NT2/D1 (cell line): ENCODE measurements at regions not wholly inside any gene's neighbourhood (a gene's known extent, or its start where the extent isn't known, plus 50 kb on each side); places are given as distances from the start of the nearest gene placed in this dataset.

Experiments used
- SUZ12 ChIP-seq: IDR thresholded peaks from 2 replicates; pipeline ENCODE4 v1.6.1; 2011; ENCODE audit not compliant: insufficient read length, insufficient read depth; ENCODE audit errors: extremely low read depth
- YY1 ChIP-seq: IDR thresholded peaks from 2 replicates; pipeline ENCODE4 v1.6.1; 2011; ENCODE audit not compliant: insufficient read length, insufficient read depth
- ZNF274 ChIP-seq: IDR thresholded peaks from 2 replicates; pipeline ENCODE4 v1.6.1; 2011; ENCODE audit warnings: mild to moderate bottlenecking, low read depth, low read length

DNA sequence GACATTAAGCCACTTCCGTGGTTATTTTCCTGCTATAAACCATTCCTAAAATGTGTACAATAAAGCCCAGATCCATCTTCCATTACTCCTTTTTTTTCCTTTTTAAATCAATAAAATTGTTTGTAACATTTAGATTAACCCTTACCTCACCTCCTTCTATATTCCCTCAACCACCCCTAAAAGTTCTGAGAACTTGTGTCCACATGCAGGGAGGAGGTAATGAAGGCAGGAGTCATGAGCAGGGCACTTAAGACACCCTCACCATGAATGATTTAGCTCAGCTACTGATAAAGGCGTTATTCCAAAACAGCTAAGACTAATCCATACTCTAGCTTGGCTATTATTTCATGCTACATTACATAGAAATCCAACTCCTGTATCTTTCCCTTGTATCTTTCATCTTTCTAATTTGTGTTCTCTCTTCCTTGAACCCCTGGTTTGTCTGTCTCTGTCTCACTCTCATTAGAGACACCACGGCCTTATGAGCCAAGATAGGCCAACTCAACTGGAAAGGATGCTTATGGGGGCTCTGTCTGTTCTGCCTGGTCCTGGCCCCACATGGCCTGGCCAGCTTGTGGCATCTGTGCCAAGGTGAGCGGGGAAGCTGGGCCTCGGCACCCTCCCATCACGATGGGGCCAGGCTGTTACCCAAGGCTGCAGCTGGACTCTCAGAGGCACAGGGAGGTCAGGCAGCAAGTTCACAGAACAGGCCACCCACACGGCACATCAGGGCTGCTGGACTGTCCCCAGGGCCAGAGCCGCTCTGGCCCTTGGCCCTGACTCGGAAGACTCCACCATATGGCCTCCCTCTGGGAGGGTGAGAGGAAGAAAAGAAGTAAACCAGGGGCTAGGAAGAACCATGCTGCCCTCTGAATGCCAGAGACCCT lies 294.4 kb downstream of the SOX9 start:
- TF ChIP-seq ZNF274 (no peak), SUZ12 (no peak), YY1 (no peak)
